Fibroblast of pulmonary artery (primary cell): ENCODE measurements at regions not wholly inside any gene's neighbourhood (a gene's known extent, or its start where the extent isn't known, plus 50 kb on each side); places are given as distances from the start of the nearest gene placed in this dataset.
A peak's percentile ranks its signal among the peaks of the same experiment; 100 is the strongest.

Source experiments
- DNase-seq: peaks from one replicate; pipeline ENCODE4 v3.0.0-alpha.2; 2010; ENCODE audit warnings: low read depth
- H3K4me3 ChIP-seq: replicated peaks from 2 replicates; pipeline ENCODE4 v1.5.1; 2011; ENCODE audit warnings: low read depth, mild to moderate bottlenecking, control low read depth, low read length, moderate library complexity
- CTCF ChIP-seq: IDR thresholded peaks from 2 replicates; pipeline ENCODE4 v1.5.1; 2011; ENCODE audit warnings: mild to moderate bottlenecking, control low read depth, low read length, inconsistent platforms; ENCODE audit errors: missing control alignments

DNA sequence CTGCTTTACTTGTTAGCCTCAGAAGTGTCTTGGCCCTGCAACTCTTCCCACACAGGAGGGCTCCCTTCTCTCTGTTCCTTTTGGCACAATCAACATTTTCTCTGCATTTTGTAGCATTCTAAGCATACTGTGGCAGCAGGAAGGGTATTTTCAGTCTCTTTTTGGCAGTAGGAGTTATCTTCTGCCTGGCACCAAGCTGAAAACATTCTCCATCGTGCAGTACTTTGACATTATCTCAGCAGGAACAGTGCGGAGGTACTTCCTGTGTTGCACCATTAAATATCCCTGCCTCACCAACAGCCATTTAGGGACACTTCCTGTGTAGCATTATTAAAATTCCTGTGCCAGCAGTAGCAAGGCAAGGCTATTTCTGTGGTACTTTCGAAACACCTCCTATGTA is 233.2 kb upstream of the SEMA6D start:
- H3K4me3 ChIP-seq, result no peak overlapping the region
- DNase-seq, result peak; percentile 77
- TF ChIP-seq CTCF, result no peak

DNA sequence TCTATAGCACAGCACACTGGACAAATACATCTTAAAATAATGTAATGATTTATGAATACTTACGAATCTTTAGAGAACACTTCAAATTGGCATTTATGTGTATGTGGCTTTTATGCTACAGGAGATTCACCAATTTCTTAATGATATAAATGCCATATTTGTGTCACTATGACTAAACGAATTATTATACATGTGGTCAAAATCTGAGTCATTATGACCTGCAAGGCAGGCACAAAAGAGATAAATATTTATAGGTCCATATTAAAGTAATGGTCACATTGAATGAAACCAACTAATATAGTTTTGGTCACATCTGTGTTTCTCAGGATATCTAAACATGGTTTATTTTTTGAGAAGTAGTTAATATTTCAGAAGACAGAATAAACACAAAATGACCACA is 232.3 kb upstream of the SEMA6D start:
- no peak for TF ChIP-seq CTCF
- no peak for DNase-seq
- H3K4me3 ChIP-seq, result no peak overlapping the region

GRCh38 chr15:47485419-47485818 is 231.9 kb upstream of the SEMA6D start:
- DNase-seq, result no peak
- no peak overlapping the region for H3K4me3 ChIP-seq
- no peak for TF ChIP-seq CTCF

GRCh38 chr15:47486040-47486439 is 231.3 kb upstream of the SEMA6D start:
- no peak for TF ChIP-seq CTCF
- DNase-seq, result no peak
- no peak overlapping the region for H3K4me3 ChIP-seq

GRCh38 chr15:47492195-47492594 is 225.1 kb upstream of the SEMA6D start:
- TF ChIP-seq CTCF, result no peak
- no peak overlapping the region for H3K4me3 ChIP-seq
- DNase-seq, result no peak

GRCh38 chr15:47493357-47494247 is 223.7 kb upstream of the SEMA6D start:
- no peak for TF ChIP-seq CTCF
- no peak overlapping the region for H3K4me3 ChIP-seq
- no peak for DNase-seq
